ENCODE measurements at regions not wholly inside any gene's neighbourhood (a gene's known extent, or its start where the extent isn't known, plus 50 kb on each side); places are given as distances from the start of the nearest gene placed in this dataset.

DNA sequence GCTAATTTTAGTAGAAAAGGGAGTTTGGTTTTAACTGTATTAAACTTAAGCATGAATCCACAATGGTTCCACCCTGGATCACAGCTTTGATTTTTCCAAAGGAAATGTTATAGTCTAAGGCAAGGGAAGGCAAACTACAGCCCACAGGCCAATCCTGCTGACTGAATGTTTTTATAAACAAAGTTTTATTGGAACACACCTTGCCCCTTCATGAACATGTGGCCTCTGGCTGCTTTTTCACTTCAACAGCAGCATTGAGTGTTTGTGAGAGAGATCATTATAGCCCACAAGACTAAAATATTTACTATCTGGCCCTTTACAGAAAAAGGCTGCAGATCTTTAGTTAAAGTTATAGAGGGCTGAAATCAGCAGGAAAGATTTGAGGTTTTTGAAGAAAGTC is 198.7 kb downstream of the IRS2 start:
- no peak for FAIRE-seq

GRCh38 chr13:109586509-109587346 is 199.7 kb downstream of the IRS2 start:
- no peak for FAIRE-seq

- FAIRE-seq, result no peak
Observed at GRCh38 chr13:109584844-109585361, 201.5 kb downstream of the IRS2 start.

DNA sequence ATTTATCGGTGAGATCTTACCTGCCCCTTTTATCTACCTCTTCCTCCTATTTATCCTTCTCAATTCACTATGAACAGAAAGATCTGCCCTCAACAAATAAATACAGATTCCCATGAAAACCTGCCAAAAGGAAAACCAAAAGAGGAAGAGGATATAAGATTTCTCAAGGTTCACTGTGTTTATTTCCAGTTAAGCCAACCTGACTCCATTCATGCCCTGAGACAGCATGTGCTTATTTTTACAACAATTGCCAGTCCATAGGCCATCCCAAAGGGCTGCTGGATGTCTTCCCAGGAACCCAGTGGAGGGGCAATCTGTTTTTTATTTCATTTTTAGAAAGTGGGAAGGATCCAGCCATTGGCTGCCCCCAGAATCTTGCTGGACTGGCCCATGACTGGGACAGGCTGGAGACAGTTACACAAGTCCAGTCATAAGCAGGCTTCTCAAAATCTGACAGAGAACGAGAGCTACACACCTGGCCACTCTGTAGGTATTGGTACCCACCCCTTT is 209.1 kb downstream of the IRS2 start:
- FAIRE-seq, result no peak

DNA sequence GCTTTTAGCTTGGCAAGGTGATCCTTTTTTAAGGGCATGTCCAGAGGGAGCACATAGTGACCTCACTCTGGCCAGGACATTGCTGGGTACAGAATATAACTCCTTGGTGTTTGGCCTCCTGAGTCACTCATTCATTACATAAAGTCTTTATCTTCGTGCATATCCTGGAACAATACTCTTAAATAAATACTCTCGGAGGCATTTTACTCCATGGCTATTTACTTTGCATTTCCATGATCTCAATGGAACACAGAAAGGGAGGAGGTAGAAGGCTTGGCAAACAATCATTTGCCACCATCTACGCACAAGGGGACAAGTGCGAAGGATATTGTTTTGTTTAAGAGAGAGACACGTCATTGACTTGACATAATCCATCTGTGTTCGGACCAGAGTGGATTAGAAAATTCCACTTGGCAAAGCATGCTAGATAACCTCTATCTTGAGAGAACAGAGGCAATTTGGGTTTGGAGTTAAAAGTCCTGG is 210.0 kb downstream of the IRS2 start:
- no peak for FAIRE-seq

DNA sequence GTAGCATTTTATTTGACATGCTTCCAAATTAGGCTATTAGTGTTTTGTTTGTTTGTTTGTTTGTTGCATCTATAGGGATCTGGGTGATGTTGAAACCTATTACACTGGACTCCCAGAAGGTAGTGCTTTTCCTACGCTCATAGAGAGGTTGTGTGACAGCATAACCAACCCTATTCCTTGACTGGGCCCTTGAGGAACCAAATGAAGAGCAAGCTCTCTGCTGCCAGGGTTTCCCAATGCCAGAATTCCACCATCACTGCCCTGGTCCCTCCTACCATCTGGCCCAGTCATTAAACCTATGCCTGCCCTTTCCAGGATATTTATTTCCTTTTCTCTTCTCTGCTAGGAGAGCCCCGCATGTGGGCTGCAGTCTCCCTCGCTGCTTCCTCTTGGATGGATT is 210.6 kb downstream of the IRS2 start:
- no peak for FAIRE-seq

- FAIRE-seq, result no peak
Observed at GRCh38 chr13:109572389-109572788, 214.0 kb downstream of the IRS2 start.

GRCh38 chr13:109569958-109570711 is 216.2 kb downstream of the IRS2 start:
- no peak for FAIRE-seq

DNA sequence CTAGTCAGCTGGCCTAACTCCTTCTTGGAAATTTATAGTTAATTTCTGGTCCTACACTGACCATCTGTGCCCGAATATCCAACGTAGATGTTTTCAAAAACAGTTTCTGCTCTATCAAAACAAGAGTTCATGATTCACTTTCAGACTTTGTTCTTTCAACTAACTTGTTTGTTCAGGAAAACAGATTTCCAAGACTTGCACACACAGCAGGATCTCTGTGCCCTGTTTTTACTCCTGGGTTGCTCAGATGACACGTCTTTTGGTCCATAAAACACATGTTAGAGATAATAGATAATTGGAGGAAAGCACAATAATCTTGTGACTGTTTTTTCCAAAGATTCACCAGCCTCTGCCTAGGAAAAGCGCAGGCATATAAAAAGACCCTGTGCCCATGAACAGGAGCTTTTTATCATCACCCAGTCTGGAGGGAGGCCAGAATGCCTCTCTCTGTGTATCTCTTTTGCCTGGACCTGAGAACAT is 218.0 kb downstream of the IRS2 start:
- FAIRE-seq, result no peak

DNA sequence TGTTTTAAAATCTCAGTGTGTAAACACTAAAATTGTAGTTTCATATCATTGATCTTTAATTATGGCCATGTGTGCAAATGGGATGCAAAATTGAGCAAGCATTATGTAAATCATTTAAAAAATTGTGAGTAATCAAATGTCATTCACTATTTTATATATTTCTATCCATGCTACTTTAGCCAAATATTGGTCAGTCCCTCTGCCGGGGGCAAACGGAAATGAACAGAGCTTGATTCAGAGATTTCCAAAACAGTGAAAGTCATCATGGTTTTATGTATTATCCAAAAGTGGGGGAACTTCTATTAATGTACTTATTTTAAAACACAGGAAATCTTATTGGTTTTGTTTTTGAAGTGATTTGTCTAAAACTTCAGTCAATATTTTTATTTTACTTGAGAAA is 219.1 kb downstream of the IRS2 start:
- no peak for FAIRE-seq

- no peak for FAIRE-seq
Observed at GRCh38 chr13:109565877-109566276, 220.5 kb downstream of the IRS2 start.

DNA sequence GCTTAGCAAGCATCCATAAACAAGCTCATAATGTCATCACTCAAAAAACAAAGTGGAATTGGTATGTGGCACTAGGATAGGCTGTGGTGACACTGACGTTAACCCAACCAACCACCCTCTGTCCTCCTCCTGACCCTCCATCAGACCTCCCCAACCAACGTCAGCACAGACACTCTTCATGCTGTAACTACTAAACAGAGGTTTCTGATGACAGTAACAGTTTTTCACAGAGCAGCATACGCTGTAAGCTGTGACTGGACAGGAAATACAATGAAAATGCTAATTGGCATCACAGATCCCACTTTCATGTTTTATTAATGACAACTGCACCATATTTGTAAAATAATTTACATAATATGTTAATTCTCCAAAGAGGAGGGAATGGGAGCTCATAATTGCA is 238.0 kb downstream of the IRS2 start:
- no peak for FAIRE-seq

GRCh38 chr13:109547942-109548341 is 238.4 kb downstream of the IRS2 start:
- no peak for FAIRE-seq

GRCh38 chr13:109545931-109546330 is 240.5 kb downstream of the IRS2 start:
- no peak for FAIRE-seq

GRCh38 chr13:109541081-109541480 is 245.3 kb downstream of the IRS2 start:
- FAIRE-seq, result no peak

- no peak for FAIRE-seq
Observed at GRCh38 chr13:109537584-109537983, 248.8 kb downstream of the IRS2 start.

- no peak for FAIRE-seq
Observed at GRCh38 chr13:109533350-109533749, 253.0 kb downstream of the IRS2 start.

DNA sequence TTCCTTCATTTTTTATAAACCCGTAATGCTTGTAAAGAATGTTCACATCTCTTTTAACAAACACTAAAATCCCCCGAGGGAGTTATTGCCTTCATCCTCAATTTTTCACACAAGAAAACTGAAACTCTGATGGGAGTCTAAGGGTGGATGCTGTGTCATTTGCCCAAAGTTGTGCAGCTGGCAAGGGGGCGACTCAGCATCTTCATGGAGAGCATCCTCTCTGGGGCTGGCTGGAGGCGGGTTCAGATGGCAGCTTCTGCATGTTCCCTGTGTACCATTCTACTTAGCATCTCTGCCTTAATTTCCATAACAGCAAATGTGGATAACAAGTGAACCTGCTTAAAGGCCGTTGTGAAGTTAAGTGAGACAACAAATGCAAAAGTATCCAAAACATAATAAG is 256.4 kb downstream of the IRS2 start:
- FAIRE-seq, result no peak

DNA sequence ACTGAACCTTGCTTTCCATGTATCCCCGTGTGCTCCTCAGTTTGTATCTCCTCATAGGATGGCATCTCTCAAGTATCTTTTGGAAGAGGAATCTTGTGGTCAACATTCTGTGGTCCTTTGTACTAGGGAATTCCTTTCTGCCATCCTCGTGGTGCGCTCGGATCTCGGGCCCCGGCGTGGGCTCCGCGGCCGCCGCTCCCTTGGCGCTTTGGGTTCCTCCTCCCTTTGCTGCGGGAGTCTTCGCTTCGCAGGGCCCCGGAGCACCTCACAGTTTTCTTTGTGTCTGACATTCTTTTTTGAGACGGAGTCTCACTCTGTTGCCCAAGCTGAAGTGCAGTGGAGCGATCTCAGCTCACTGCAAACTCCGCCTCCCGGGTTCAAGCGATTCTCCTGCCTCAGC is 264.7 kb downstream of the IRS2 start:
- no peak for FAIRE-seq

- no peak for FAIRE-seq
Observed at GRCh38 chr13:109517517-109517916, 268.9 kb downstream of the IRS2 start.

- FAIRE-seq, result no peak
Observed at GRCh38 chr13:109516186-109516585, 270.2 kb downstream of the IRS2 start.

GRCh38 chr13:109510013-109510412 is 276.4 kb downstream of the IRS2 start:
- FAIRE-seq, result no peak

DNA sequence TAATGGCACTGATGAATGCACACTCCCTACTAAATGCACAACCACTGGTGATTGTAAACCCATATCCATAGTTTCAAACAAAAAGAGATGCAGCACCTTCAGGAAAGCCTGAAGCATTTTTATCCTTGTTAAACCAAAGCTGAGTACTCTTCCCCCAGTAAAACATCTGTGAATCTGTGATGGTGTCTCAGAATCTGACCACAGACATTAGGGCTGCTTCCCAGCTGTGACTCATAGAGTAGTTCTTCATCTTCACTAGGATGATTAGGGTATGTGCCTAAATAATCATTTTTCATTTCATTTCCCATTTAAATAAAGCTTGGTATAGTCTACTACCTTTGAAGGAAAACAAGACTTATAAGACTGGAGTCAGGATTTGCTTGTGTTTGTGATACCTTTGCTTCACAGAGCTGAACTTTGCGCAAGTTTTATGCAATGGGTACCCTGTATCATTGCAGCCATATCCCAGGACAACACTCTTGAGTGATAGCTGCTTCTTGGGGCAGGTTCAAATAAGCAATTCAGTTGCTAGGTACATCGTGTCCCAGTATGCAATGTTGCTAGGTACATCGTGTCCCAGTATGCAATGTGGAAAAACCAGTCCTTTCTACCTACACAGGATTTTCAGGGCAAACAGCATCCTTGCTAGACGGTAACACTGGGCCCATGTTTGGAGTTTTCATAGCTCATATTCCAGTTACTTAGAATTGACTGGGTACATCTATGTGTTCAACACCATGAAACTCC is 277.1 kb downstream of the IRS2 start:
- no peak for FAIRE-seq
